ENCODE measurements at regions not wholly inside any gene's neighbourhood (a gene's known extent, or its start where the extent isn't known, plus 50 kb on each side); places are given as distances from the start of the nearest gene placed in this dataset.

GRCh38 chr10:78761311-78761781, 307.4 kb upstream of the ZMIZ1 start:
- TF ChIP-seq BHLHE40 (IDR thresholded peaks at IDR 0.05; ENCODE audit: borderline replicate concordance), result no peak
- no peak for TF ChIP-seq ARNT (IDR thresholded peaks at IDR 0.05)
- no peak for TF ChIP-seq FOXM1 (IDR thresholded peaks at IDR 0.05; ENCODE audit: borderline replicate concordance)
- TF ChIP-seq SP1 (IDR thresholded peaks at IDR 0.05), result no peak
- no peak for TF ChIP-seq LEF1 (IDR thresholded peaks at IDR 0.05; ENCODE audit: borderline replicate concordance)
- no peak for TF ChIP-seq SUZ12 (IDR thresholded peaks at IDR 0.05)
- TF ChIP-seq ELF4 (IDR thresholded peaks at IDR 0.05), result no peak
- TF ChIP-seq HDGF (IDR thresholded peaks at IDR 0.05; ENCODE audit: borderline replicate concordance), result no peak
- TF ChIP-seq FOXK2 (IDR thresholded peaks at IDR 0.05), result no peak
- TF ChIP-seq TARDBP (IDR thresholded peaks at IDR 0.05), result no peak
- TF ChIP-seq L3MBTL2 (conservative IDR thresholded peaks at IDR 0.05), result no peak
- no peak for TF ChIP-seq NFRKB (IDR thresholded peaks at IDR 0.05)
- no peak for TF ChIP-seq ZNF384 (IDR thresholded peaks at IDR 0.05)

All from HEK293T (cell line).